ENCODE measurements at regions not wholly inside any gene's neighbourhood (a gene's known extent, or its start where the extent isn't known, plus 50 kb on each side); places are given as distances from the start of the nearest gene placed in this dataset.

- Histone ChIP-seq H3K4me3 (replicated peaks; ENCODE audit: insufficient read depth, low read length) (no peak overlapping the region), H3K27me3 (ENCODE audit: insufficient read depth, poor library complexity, severe bottlenecking) (no peaks in the 10 kb centered on the region), H3K27ac (replicated peaks) (no peak overlapping the region)
- TF ChIP-seq CTCF (IDR thresholded peaks at IDR 0.05; ENCODE audit: insufficient read depth, low read length) (no peak), GABPA (IDR thresholded peaks at IDR 0.05; ENCODE audit: low read depth) (no peak), SPI1 (IDR thresholded peaks at IDR 0.05; ENCODE audit: borderline replicate concordance, low read depth) (no peak), POLR2AphosphoS5 (IDR thresholded peaks at IDR 0.05; ENCODE audit: low read depth) (no peak), REST (IDR thresholded peaks at IDR 0.05; ENCODE audit: insufficient replicate concordance, low read depth) (no peak)
- DNase-seq (ENCODE audit: low read depth in 1 of 2, low spot score in 1 of 2), result no peak
These were observed 224.5 kb downstream of the VEGFC start for GRCh38 chr4:176568238-176568637.

GRCh38 chr4:176569301-176569700 is 223.4 kb downstream of the VEGFC start:
- Histone ChIP-seq H3K27me3 (ENCODE audit: insufficient read depth, poor library complexity, severe bottlenecking) (no peaks in the 10 kb centered on the region), H3K4me3 (replicated peaks; ENCODE audit: insufficient read depth, low read length) (no peak overlapping the region), H3K27ac (replicated peaks) (no peak overlapping the region)
- TF ChIP-seq GABPA (IDR thresholded peaks at IDR 0.05; ENCODE audit: low read depth) (no peak), SPI1 (IDR thresholded peaks at IDR 0.05; ENCODE audit: borderline replicate concordance, low read depth) (no peak), REST (IDR thresholded peaks at IDR 0.05; ENCODE audit: insufficient replicate concordance, low read depth) (no peak), CTCF (IDR thresholded peaks at IDR 0.05; ENCODE audit: insufficient read depth, low read length) (no peak), POLR2AphosphoS5 (IDR thresholded peaks at IDR 0.05; ENCODE audit: low read depth) (no peak)
- no peak for DNase-seq (ENCODE audit: low read depth in 1 of 2, low spot score in 1 of 2)

- no peak for TF ChIP-seq REST (IDR thresholded peaks at IDR 0.05; ENCODE audit: insufficient replicate concordance, low read depth)
- no peak for TF ChIP-seq POLR2AphosphoS5 (IDR thresholded peaks at IDR 0.05; ENCODE audit: low read depth)
- no peak for TF ChIP-seq SPI1 (IDR thresholded peaks at IDR 0.05; ENCODE audit: borderline replicate concordance, low read depth)
- no peak for TF ChIP-seq CTCF (IDR thresholded peaks at IDR 0.05; ENCODE audit: insufficient read depth, low read length)
- no peak for TF ChIP-seq GABPA (IDR thresholded peaks at IDR 0.05; ENCODE audit: low read depth)
- no peak for DNase-seq (ENCODE audit: low read depth in 1 of 2, low spot score in 1 of 2)
- H3K27ac ChIP-seq (replicated peaks), result no peak overlapping the region
- H3K27me3 ChIP-seq (ENCODE audit: insufficient read depth, poor library complexity, severe bottlenecking), result no peaks in the 10 kb centered on the region
- no peak overlapping the region for H3K4me3 ChIP-seq (replicated peaks; ENCODE audit: insufficient read depth, low read length)
These were observed 221.5 kb downstream of the VEGFC start for GRCh38 chr4:176571206-176571605.
